B cell (primary cell): ENCODE measurements at regions not wholly inside any gene's neighbourhood (a gene's known extent, or its start where the extent isn't known, plus 50 kb on each side); places are given as distances from the start of the nearest gene placed in this dataset.

Experiments
- CTCF ChIP-seq: fragments of 200-600 bp; IDR thresholded peaks from one replicate; pipeline ENCODE4 v1.8.0; 2022; ENCODE audit warnings: antibody characterized with exemption, mild to moderate bottlenecking
- EZH2 ChIP-seq: IDR thresholded peaks from 2 replicates; pipeline ENCODE4 v1.6.1; 2012; ENCODE audit warnings: borderline replicate concordance, low read depth, mild to moderate bottlenecking, moderate library complexity, low read length; ENCODE audit not compliant: insufficient read depth, poor library complexity, severe bottlenecking

DNA sequence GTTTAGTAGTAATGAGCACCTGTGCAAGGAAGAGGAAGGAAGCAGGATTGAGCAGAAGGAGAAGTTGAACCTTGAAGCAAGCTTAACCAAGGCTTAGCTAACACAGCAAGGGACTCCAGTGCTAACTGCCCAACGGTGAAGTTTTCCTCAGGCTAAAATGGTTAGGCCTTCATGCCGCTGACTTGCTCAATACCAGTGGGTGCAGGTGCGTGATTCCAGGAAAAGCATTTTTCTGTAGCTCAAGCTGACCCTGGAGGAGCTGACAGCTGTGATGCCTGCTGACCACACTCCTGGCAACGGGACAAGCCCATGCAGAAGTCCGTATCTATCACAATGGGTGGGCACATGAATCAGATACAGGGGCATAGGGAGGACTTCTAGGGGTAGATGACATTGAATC is 76.5 kb upstream of the FGGY start:
- TF ChIP-seq CTCF (no peak), EZH2 (no peak)
